Omental fat pad (tissue), 3 donors: ENCODE measurements at regions not wholly inside any gene's neighbourhood (a gene's known extent, or its start where the extent isn't known, plus 50 kb on each side); places are given as distances from the start of the nearest gene placed in this dataset.
"Not testable (repeated sequence)": the region's sequence is repeated elsewhere in the genome, so short reads cannot be mapped to it uniquely, and the experiment has no call there.

ENCODE experiments used
- ATAC-seq: fragments of 150-250 bp; one replicate; pipeline ENCODE4 v1.9.1; 2016; ENCODE audit warnings: mild to moderate bottlenecking, moderate library complexity; ENCODE audit not compliant: low FRiP score
- DNase-seq: peaks from one replicate; pipeline ENCODE4 v3.0.0-alpha.2; 2019; ENCODE audit warnings: low spot score
- CTCF ChIP-seq, 3 donors: fragments of 450-650 bp; IDR thresholded peaks; one replicate each; pipeline ENCODE4 v1.5.1; 2016 to 2017; ENCODE audit warnings: antibody characterized with exemption in 3 of 3, mild to moderate bottlenecking in 3 of 3, moderate library complexity in 2 of 3

GRCh38 chr18:961644-962355, 57.1 kb downstream of the ADCYAP1 start:
- TF ChIP-seq CTCF (IDR thresholded peaks at IDR 0.05) = peak in 1 of 3 donors; percentile 59
- peak; percentile 62 for ATAC-seq
- no peak for DNase-seq

- ATAC-seq = no peak
- no peak for DNase-seq
- TF ChIP-seq CTCF (IDR thresholded peaks at IDR 0.05) = no peak
Observed at GRCh38 chr18:963276-963675, 58.6 kb downstream of the ADCYAP1 start.

GRCh38 chr18:965921-966758, 61.5 kb downstream of the ADCYAP1 start:
- DNase-seq (no peak), ATAC-seq (no peak)
- no peak for TF ChIP-seq CTCF (IDR thresholded peaks at IDR 0.05)

GRCh38 chr18:966759-967576, 62.3 kb downstream of the ADCYAP1 start:
- TF ChIP-seq CTCF (IDR thresholded peaks at IDR 0.05) = no peak
- DNase-seq (no peak), ATAC-seq (no peak)

DNA sequence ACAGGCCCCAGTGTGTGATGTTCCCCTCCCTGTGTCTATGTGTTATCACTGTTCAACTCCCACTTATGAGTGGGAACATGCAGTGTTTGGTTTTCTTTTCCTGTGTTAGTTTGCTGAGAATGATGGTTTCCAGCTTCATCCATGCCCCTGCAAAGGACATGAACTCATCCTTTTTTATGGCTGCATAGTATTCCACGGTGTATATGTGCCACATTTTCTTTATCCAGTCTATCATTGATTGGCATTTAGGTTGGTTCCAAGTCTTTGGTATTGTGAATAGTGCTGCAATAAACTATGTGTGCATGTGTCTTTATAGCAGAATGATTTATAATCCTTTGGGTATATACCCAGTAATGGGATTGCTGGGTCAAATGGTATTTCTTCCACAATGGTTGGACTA, 64.2 kb downstream of the ADCYAP1 start:
- not testable (repeated sequence) for DNase-seq, ATAC-seq

- DNase-seq, ATAC-seq: not testable (repeated sequence)
Observed at GRCh38 chr18:969311-969710, 64.6 kb downstream of the ADCYAP1 start.

DNA sequence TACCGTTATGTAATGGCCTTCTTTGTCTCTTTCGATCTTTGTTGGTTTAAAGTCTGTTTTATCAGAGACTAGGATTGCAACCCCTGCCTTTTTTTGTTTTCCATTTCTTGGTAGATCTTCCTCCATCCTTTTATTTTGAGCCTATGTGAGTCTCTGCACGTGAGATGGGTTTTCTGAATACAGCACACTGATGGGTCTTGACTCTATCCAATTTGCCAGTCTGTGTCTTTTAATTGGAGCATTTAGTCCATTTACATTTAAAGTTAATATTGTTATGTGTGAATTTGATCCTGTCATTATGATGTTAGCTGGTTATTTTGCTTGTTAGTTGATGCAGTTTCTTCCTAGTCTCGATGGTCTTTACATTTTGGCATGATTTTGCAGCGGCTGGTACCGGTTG, 69.9 kb downstream of the ADCYAP1 start:
- ATAC-seq, DNase-seq: not testable (repeated sequence)

DNA sequence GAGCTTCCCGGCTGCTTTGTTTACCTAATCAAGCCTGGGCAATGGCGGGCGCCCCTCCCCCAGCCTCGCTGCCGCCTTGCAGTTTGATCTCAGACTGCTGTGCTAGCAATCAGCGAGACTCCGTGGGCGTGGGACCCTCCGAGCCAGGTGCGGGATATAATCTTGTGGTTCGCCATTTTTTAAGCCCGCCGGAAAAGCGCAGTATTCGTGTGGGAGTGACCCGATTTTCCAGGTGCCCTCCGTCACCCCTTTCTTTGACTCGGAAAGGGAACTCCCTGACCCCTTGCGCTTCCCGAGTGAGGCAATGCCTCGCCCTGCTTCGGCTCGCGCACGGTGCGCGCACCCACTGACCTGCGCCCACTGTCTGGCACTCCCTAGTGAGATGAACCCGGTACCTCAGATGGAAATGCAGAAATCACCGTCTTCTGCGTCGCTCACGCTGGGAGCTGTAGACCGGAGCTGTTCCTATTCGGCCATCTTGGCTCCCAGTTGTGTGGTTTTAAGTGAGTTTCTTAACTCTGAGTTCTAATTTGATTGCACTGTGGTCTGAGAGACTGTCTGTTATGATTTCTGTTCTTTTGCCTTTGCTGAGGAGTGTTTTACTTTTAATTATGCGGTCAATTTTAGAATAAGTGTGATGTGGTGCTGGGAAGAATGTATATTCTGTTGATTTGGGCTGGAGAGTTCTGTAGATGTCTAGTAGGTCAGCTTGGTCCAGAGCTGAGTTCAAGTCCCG, 71.9 kb downstream of the ADCYAP1 start:
- not testable (repeated sequence) for DNase-seq, ATAC-seq

GRCh38 chr18:977327-977726, 72.7 kb downstream of the ADCYAP1 start:
- DNase-seq, ATAC-seq: not testable (repeated sequence)

DNA sequence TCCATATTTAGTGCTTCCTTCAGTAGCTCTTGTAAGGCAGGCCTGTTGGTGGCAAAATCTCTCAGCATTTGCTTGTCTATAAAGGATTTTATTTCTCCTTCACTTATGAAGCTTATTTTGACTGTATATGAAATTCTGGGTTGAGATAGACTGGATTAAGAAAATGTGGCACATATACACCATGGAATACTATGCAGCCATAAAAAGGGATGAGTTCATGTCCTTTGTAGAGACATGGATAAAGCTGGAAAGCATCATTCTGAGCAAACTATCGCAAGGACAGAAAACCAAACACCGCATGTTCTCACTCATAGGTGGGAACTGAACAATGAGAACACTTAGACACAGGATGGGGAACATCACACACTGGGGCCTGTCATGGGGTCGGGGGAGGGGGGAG, 73.1 kb downstream of the ADCYAP1 start:
- DNase-seq, ATAC-seq: not testable (repeated sequence)
